IMR-90 (cell line): ENCODE measurements at regions not wholly inside any gene's neighbourhood (a gene's known extent, or its start where the extent isn't known, plus 50 kb on each side); places are given as distances from the start of the nearest gene placed in this dataset.

Source experiments
- ATAC-seq: fragments of 200-7000 bp; cut with Tn5 transposase; 2 replicates; pipeline ENCODE4 v1.9.1; 2020; ENCODE audit warnings: low read depth, mild to moderate bottlenecking, moderate library complexity
- BruUV-seq: library from RNA; stranded (reverse); fragments of 400-500 nt; replicated peaks from 2 replicates; lab custom pipeline; 2021; lab: Mats Ljungman, UMichigan
- CTCF ChIA-PET: fragments of 300-600 bp; formaldehyde crosslinking; extraction: SDS; loops from one replicate; lab custom pipeline; 2021; ENCODE audit warnings: antibody characterized with exemption; lab: Yijun Ruan, JAX
- POLR2A ChIA-PET: fragments of 300-600 bp; sonication (Branson Sonifier 250); formaldehyde crosslinking; loops from one replicate; lab custom pipeline; 2022; ENCODE audit warnings: antibody characterized with exemption; ENCODE audit not compliant: unreplicated experiment; lab: Charles Lee
- DNase-seq: peaks from one replicate; pipeline ENCODE4 v3.0.0; 2013
- H2AFZ ChIP-seq: replicated peaks from 2 replicates; pipeline ENCODE3; 2013; ENCODE audit warnings: low read length, mild to moderate bottlenecking; ENCODE audit not compliant: poor library complexity
- H2AK5ac ChIP-seq: 2 replicates; pipeline ENCODE4 v1.6.1; 2013; ENCODE audit warnings: low read depth, low read length, inconsistent platforms
- H2AK9ac ChIP-seq: replicated peaks from 2 replicates; pipeline ENCODE3; 2013; ENCODE audit warnings: mild to moderate bottlenecking, low read depth, low read length, moderate library complexity; ENCODE audit not compliant: poor library complexity
- H2BK120ac ChIP-seq: 2 replicates; pipeline ENCODE4 v1.6.1; 2013; ENCODE audit warnings: low read depth, low read length, inconsistent platforms
- H2BK15ac ChIP-seq: 3 replicates; pipeline ENCODE4 v1.6.1; 2013; ENCODE audit warnings: low read depth, low read length, inconsistent platforms
- H2BK20ac ChIP-seq: 2 replicates; pipeline ENCODE4 v1.6.1; 2013; ENCODE audit warnings: low read depth, mild to moderate bottlenecking, inconsistent platforms, low read length, moderate library complexity
- H2BK5ac ChIP-seq: 2 replicates; pipeline ENCODE4 v1.6.1; 2013; ENCODE audit warnings: mild to moderate bottlenecking, low read depth, low read length, inconsistent platforms; ENCODE audit not compliant: poor library complexity, severe bottlenecking
- H3K14ac ChIP-seq: replicated peaks from 2 replicates; pipeline ENCODE4 v1.6.1; 2013; ENCODE audit warnings: low read depth, low read length, inconsistent platforms
- H3K18ac ChIP-seq: 2 replicates; pipeline ENCODE4 v1.6.1; 2013; ENCODE audit warnings: low read depth, low read length, control low read depth
- H3K23ac ChIP-seq: 2 replicates; pipeline ENCODE4 v1.6.1; 2013; ENCODE audit warnings: low read depth, low read length, inconsistent platforms
- H3K27ac ChIP-seq: 2 replicates; pipeline ENCODE4 v1.5.1; 2013; ENCODE audit warnings: mild to moderate bottlenecking, control low read depth, low read length; ENCODE audit not compliant: insufficient read depth
- H3K27me3 ChIP-seq: 2 replicates; pipeline ENCODE4 v1.6.1; 2013; ENCODE audit warnings: low read length; ENCODE audit not compliant: control insufficient read depth, insufficient read depth
- H3K36me3 ChIP-seq: 2 replicates; pipeline ENCODE4 v1.6.1; 2013; ENCODE audit warnings: low read length, mixed read lengths; ENCODE audit not compliant: control insufficient read depth, insufficient read depth
- H3K4ac ChIP-seq: 2 replicates; pipeline ENCODE4 v1.6.1; 2013; ENCODE audit warnings: low read depth, low read length, inconsistent platforms
- H3K4me1 ChIP-seq: 2 replicates; pipeline ENCODE4 v1.6.1; 2013; ENCODE audit warnings: low read length, mixed read lengths; ENCODE audit not compliant: control insufficient read depth, insufficient read depth
- H3K4me2 ChIP-seq: 2 replicates; pipeline ENCODE4 v1.6.1; 2013; ENCODE audit warnings: low read depth, mild to moderate bottlenecking, control low read depth, low read length, moderate library complexity
- H3K4me3 ChIP-seq: 2 replicates; pipeline ENCODE4 v1.5.1; 2013; ENCODE audit warnings: low read depth, mild to moderate bottlenecking, control low read depth, low read length, moderate library complexity; ENCODE audit not compliant: insufficient read depth
- H3K56ac ChIP-seq: 2 replicates; pipeline ENCODE4 v1.6.1; 2013; ENCODE audit warnings: low read length, inconsistent platforms; ENCODE audit not compliant: insufficient read depth; ENCODE audit errors: extremely low read depth
- H3K79me1 ChIP-seq, 2 experiments: 2 replicates each; pipeline ENCODE4 v1.6.1; 2013; ENCODE audit warnings: low read length in 2 of 2, inconsistent platforms in 1 of 2, low read depth in 1 of 2
- H3K9ac ChIP-seq: 2 replicates; pipeline ENCODE4 v1.6.1; 2013; ENCODE audit warnings: low read depth, low read length, control low read depth
- H3K9me1 ChIP-seq: 2 replicates; pipeline ENCODE4 v1.6.1; 2013; ENCODE audit warnings: low read length, inconsistent platforms; ENCODE audit not compliant: insufficient read depth
- H3K9me3 ChIP-seq: 2 replicates; pipeline ENCODE4 v1.6.1; 2013; ENCODE audit warnings: low read length; ENCODE audit not compliant: control insufficient read depth, insufficient read depth
- H4K20me1 ChIP-seq: 2 replicates; pipeline ENCODE4 v1.6.1; 2013; ENCODE audit warnings: low read length, inconsistent platforms; ENCODE audit not compliant: insufficient read depth
- H4K5ac ChIP-seq: 2 replicates; pipeline ENCODE4 v1.6.1; 2013; ENCODE audit warnings: mild to moderate bottlenecking, low read depth, low read length, control low read depth
- H4K8ac ChIP-seq, 2 experiments: 2 replicates each; pipeline ENCODE4 v1.6.1; 2013; ENCODE audit warnings: low read depth in 2 of 2, low read length in 2 of 2, control low read depth in 1 of 2, inconsistent platforms in 1 of 2
- H4K91ac ChIP-seq: 2 replicates; pipeline ENCODE4 v1.6.1; 2013; ENCODE audit warnings: low read depth, low read length, inconsistent platforms; ENCODE audit not compliant: insufficient read depth
- CEBPB ChIP-seq: IDR thresholded peaks from 2 replicates; pipeline ENCODE4 v1.6.1; 2012; ENCODE audit warnings: low read depth, low read length, improper control_type of control experiment
- FOS ChIP-seq: fragments of 150-350 bp; IDR thresholded peaks from 2 replicates; pipeline ENCODE4 v1.6.1; 2016; ENCODE audit warnings: low read depth, low read length
- POLR2A ChIP-seq: IDR thresholded peaks from 2 replicates; pipeline ENCODE4 v1.6.1; 2012; ENCODE audit warnings: mild to moderate bottlenecking, low read depth, low read length
- WGBS, 2 experiments: methylation state at CpG; one replicate each; pipeline versions ENCODE4 v1.1.5 to v1.1.7; 2013; ENCODE audit warnings: missing lambda C conversion rate in 2 of 2; ENCODE audit not compliant: insufficient read length in 1 of 2; ENCODE audit errors: extremely low coverage in 2 of 2; 5-methylcytosine and 5-hydroxymethylcytosine counted together
- dilution Hi-C: fragments of 300-500 bp; cut with HindIII; formaldehyde crosslinking; loops from one replicate; pipeline ENCODE4 v1.14.3; 2018; ENCODE audit warnings: low sequenced_read_pairs; ENCODE audit not compliant: unreplicated experiment
- in situ Hi-C: fragments of 300-500 bp; cut with MboI; formaldehyde crosslinking; loops from 3 replicates; pipeline ENCODE4 v1.14.3; 2019; ENCODE audit warnings: low sequenced_read_pairs, inconsistent platforms, mixed read lengths
- intact Hi-C: fragments of 100-400 bp; cut with micrococcal nuclease; formaldehyde crosslinking; loops from 2 replicates; pipeline ENCODE4 v1.10.0; 2022

DNA sequence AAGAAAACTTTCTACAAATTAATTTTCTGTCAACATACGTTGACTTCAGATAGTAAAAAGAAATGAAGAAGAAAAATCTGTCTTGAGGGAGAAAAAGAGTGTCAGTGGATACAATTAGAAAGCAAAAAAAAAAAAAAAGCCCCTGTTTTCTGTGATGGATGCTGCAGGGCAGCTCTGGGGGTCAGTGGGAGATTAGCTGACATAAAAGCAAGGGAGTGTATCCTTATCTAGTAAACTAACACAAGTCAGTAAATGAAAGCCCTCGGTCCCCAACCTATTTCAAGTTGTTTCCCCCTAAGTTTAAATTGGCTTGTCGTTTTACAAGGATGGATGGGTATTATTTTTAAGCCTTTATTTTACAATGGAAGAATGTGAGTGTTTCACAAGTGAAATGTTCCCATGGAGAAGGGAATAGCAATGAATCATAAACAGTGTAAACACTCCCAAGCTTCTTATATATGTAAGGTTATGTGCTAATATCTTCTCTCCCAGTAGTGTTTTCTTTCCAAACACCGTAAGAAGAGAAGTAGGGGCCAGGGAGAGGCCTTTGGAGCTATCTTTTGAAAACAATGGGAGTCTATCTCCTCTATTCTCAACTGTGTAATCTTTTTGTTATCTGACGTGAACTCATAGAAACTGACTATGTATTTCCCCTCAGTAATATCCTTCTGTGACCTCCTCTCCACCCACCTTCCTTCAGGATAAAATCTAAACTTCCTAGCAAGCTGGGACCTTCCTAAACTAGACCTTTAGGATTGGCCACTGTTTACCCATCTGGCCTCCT lies 347.7 kb downstream of the FBXO8 start:
- Histone ChIP-seq H2AK9ac (no peak overlapping the region), H2AFZ (no peak overlapping the region), H3K27ac (no peak overlapping the region), H4K8ac (no peak overlapping the region), H3K4me2 (no peak overlapping the region), H3K4me1 (no peaks in the 10 kb centered on the region), H2BK120ac (no peak overlapping the region), H4K5ac (no peak overlapping the region), H3K27me3 (no peaks in the 10 kb centered on the region), H3K9me1 (no peaks in the 10 kb centered on the region), H4K91ac (no peak overlapping the region), H3K4me3 (no peak overlapping the region), H3K9me3 (no peaks in the 10 kb centered on the region), H3K56ac (no peak overlapping the region), H3K23ac (no peak overlapping the region), H4K20me1 (no peaks in the 10 kb centered on the region), H3K79me1 (no peaks in the 10 kb centered on the region), H2BK15ac (no peak overlapping the region), H2AK5ac (no peak overlapping the region), H3K14ac (no peak overlapping the region), H3K36me3 (no peaks in the 10 kb centered on the region), H3K9ac (no peak overlapping the region), H3K4ac (no peak overlapping the region), H3K18ac (no peak overlapping the region), H2BK20ac (no peak overlapping the region), H2BK5ac (no peak overlapping the region)
- peak; percentile 72 for ATAC-seq
- dilution Hi-C loops (no loop called here), in situ Hi-C loops (no loop called here), intact Hi-C loops (no loop called here)
- no TSS peak for BruUV-seq
- TF ChIP-seq FOS: no peak
- TF ChIP-seq CEBPB: peak; percentile 36; the same call in 1 of the 2 replicates
- TF ChIP-seq POLR2A: no peak
- POLR2A ChIA-PET: no interaction called here
- DNase-seq: peak; percentile 72
- no CpG with 5 or more reads among the region's 5 CpGs for WGBS, 2 experiments
- CTCF ChIA-PET: interaction anchor here (0.6 kb wide), 1 partner anchor 65 kb away, joined by 4 read pairs; no protein-coding TSS in a partner anchor
